Neuronal stem cell (in vitro differentiated cells): ENCODE measurements at regions not wholly inside any gene's neighbourhood (a gene's known extent, or its start where the extent isn't known, plus 50 kb on each side); places are given as distances from the start of the nearest gene placed in this dataset.

Experiments
- DNase-seq: peaks from one replicate; pipeline ENCODE4 v3.0.0-alpha.2; 2013; ENCODE audit warnings: low spot score
- H2AFZ ChIP-seq: one replicate; pipeline ENCODE4 v1.6.1; 2013; ENCODE audit warnings: mild to moderate bottlenecking, low read length, inconsistent platforms
- H2AK5ac ChIP-seq: 2 replicates; pipeline ENCODE4 v1.6.1; 2013; ENCODE audit warnings: low read depth, mild to moderate bottlenecking, inconsistent platforms, low read length, moderate library complexity, mixed read lengths
- H2BK120ac ChIP-seq: 2 replicates; pipeline ENCODE4 v1.6.1; 2013; ENCODE audit warnings: low read depth, mild to moderate bottlenecking, inconsistent platforms, low read length, moderate library complexity, mixed read lengths
- H2BK12ac ChIP-seq: one replicate; pipeline ENCODE4 v1.6.1; 2013; ENCODE audit warnings: low read length, inconsistent platforms
- H2BK15ac ChIP-seq: 2 replicates; pipeline ENCODE4 v1.6.1; 2013; ENCODE audit warnings: mild to moderate bottlenecking, low read length, inconsistent platforms, mixed read lengths
- H2BK5ac ChIP-seq: one replicate; pipeline ENCODE4 v1.6.1; 2013; ENCODE audit warnings: inconsistent platforms, mild to moderate bottlenecking, low read length, moderate library complexity
- H3K14ac ChIP-seq: one replicate; pipeline ENCODE4 v1.6.1; 2013; ENCODE audit warnings: low read length, inconsistent platforms
- H3K18ac ChIP-seq: 2 replicates; pipeline ENCODE4 v1.6.1; 2013; ENCODE audit warnings: low read length, inconsistent platforms
- H3K23ac ChIP-seq: 2 replicates; pipeline ENCODE4 v1.6.1; 2013; ENCODE audit warnings: low read depth, mild to moderate bottlenecking, mixed read lengths, low read length, inconsistent platforms; ENCODE audit not compliant: poor library complexity
- H3K27ac ChIP-seq: replicated peaks from 3 replicates; pipeline ENCODE4 v1.5.1; 2013; ENCODE audit warnings: low read length, inconsistent platforms
- H3K27me3 ChIP-seq, 3 experiments: 2 replicates each; pipeline ENCODE4 v1.6.1; 2013; ENCODE audit warnings: low read length in 3 of 3, mild to moderate bottlenecking in 2 of 3, inconsistent platforms in 1 of 3, low read depth in 1 of 3, mixed read lengths in 1 of 3, moderate library complexity in 1 of 3; ENCODE audit not compliant: control insufficient read depth in 3 of 3, insufficient read depth in 3 of 3
- H3K36me3 ChIP-seq, 2 donors: replicated peaks in 1 of 2; 2 replicates each; pipeline ENCODE4 v1.6.1; 2013; ENCODE audit warnings: low read length in 2 of 2; ENCODE audit not compliant: control insufficient read depth in 2 of 2, insufficient read depth in 2 of 2
- H3K4ac ChIP-seq: 2 replicates; pipeline ENCODE4 v1.6.1; 2013; ENCODE audit warnings: inconsistent platforms, mild to moderate bottlenecking, low read length, moderate library complexity
- H3K4me1 ChIP-seq, 2 donors: 1 replicate in 1 of 2; 2 replicates in 1 of 2; pipeline ENCODE4 v1.6.1; 2013; ENCODE audit warnings: low read length in 2 of 2, low read depth in 1 of 2; ENCODE audit not compliant: control insufficient read depth in 2 of 2, insufficient read depth in 1 of 2
- H3K4me2 ChIP-seq: one replicate; pipeline ENCODE4 v1.6.1; 2013; ENCODE audit warnings: mild to moderate bottlenecking, low read length, inconsistent platforms; ENCODE audit not compliant: insufficient read depth, poor library complexity, severe bottlenecking
- H3K4me3 ChIP-seq, 2 donors: 2 replicates each; pipeline ENCODE4 v1.5.1; 2013; ENCODE audit warnings: low read length in 2 of 2, mild to moderate bottlenecking in 2 of 2, inconsistent platforms in 1 of 2, moderate library complexity in 1 of 2
- H3K79me1 ChIP-seq: one replicate; pipeline ENCODE4 v1.6.1; 2013; ENCODE audit warnings: low read depth, mild to moderate bottlenecking, inconsistent platforms, low read length, moderate library complexity
- H3K9ac ChIP-seq: one replicate; pipeline ENCODE4 v1.6.1; 2013; ENCODE audit warnings: mild to moderate bottlenecking, low read depth, low read length, inconsistent platforms; ENCODE audit not compliant: poor library complexity
- H3K9me3 ChIP-seq, 2 donors: replicated peaks in 1 of 2; 2 replicates each; pipeline versions ENCODE3 to v1.6.1; 2013; ENCODE audit warnings: low read length in 2 of 2, mild to moderate bottlenecking in 2 of 2, inconsistent platforms in 1 of 2, low read depth in 1 of 2, mixed read lengths in 1 of 2, moderate library complexity in 1 of 2; ENCODE audit not compliant: control insufficient read depth in 2 of 2, insufficient read depth in 1 of 2
- H4K8ac ChIP-seq: one replicate; pipeline ENCODE4 v1.6.1; 2013; ENCODE audit warnings: low read depth, mild to moderate bottlenecking, inconsistent platforms, low read length, moderate library complexity
- H4K91ac ChIP-seq: one replicate; pipeline ENCODE4 v1.6.1; 2013; ENCODE audit warnings: low read length, low read depth, mild to moderate bottlenecking, inconsistent platforms; ENCODE audit not compliant: poor library complexity
- WGBS, 2 donors: extraction: QIAGEN DNeasy Blood & Tissue Kit; methylation state at CpG; one replicate each; pipeline ENCODE4 v1.1.7; 2013; ENCODE audit warnings: missing lambda C conversion rate in 2 of 2, mixed read lengths in 1 of 2; ENCODE audit not compliant: insufficient read length in 2 of 2, insufficient replicate concordance in 1 of 2; ENCODE audit errors: extremely low coverage in 2 of 2; 5-methylcytosine and 5-hydroxymethylcytosine counted together

GRCh38 chr6:153644000-153644399 is 395.0 kb upstream of the OPRM1 start:
- H3K4me2 ChIP-seq, result no peak overlapping the region
- no CpG with 5 or more reads among the region's 1 CpG for WGBS, 2 donors
- no peak overlapping the region for H2BK5ac ChIP-seq

GRCh38 chr6:153634416-153634815 is 404.6 kb upstream of the OPRM1 start:
- Histone ChIP-seq H2BK12ac (no peak overlapping the region), H3K18ac (no peak overlapping the region), H2AK5ac (no peak overlapping the region), H2AFZ (no peak overlapping the region), H3K4me2 (no peak overlapping the region), H3K36me3 (no peaks in the 10 kb centered on the region), H4K8ac (no peak overlapping the region), H3K4ac (no peak overlapping the region), H3K9me3 (no peaks in the 10 kb centered on the region), H3K4me1 (no peaks in the 10 kb centered on the region), H3K27ac (no peak overlapping the region), H3K9ac (no peak overlapping the region), H4K91ac (no peak overlapping the region), H3K79me1 (no peaks in the 10 kb centered on the region), H2BK120ac (no peak overlapping the region), H3K27me3 (no peaks in the 10 kb centered on the region), H3K14ac (no peak overlapping the region), H2BK15ac (no peak overlapping the region), H3K23ac (no peak overlapping the region), H3K4me3 (no peak overlapping the region), H2BK5ac (no peak overlapping the region)
- no peak for DNase-seq

More at GRCh38 chr6:153644000-153644399, 395.0 kb upstream of the OPRM1 start:
- no peak overlapping the region for H3K4ac ChIP-seq
- H3K14ac ChIP-seq, result no peak overlapping the region
- no peak overlapping the region for H2BK12ac ChIP-seq
- H2AK5ac ChIP-seq, result no peak overlapping the region
- no peak overlapping the region for H2BK15ac ChIP-seq
- H3K27ac ChIP-seq, result no peak overlapping the region
- H3K23ac ChIP-seq, result no peak overlapping the region
- H3K79me1 ChIP-seq, result no peaks in the 10 kb centered on the region
- no peak for DNase-seq
- no peak overlapping the region for H3K9ac ChIP-seq
- no peak overlapping the region for H3K18ac ChIP-seq
- no peaks in the 10 kb centered on the region for H3K4me1 ChIP-seq
- no peak overlapping the region for H3K4me3 ChIP-seq
- no peaks in the 10 kb centered on the region for H3K27me3 ChIP-seq
- no peaks in the 10 kb centered on the region for H3K9me3 ChIP-seq
- no peak overlapping the region for H2BK120ac ChIP-seq
- no peak overlapping the region for H4K91ac ChIP-seq
- no peaks in the 10 kb centered on the region for H3K36me3 ChIP-seq
- no peak overlapping the region for H4K8ac ChIP-seq
- H2AFZ ChIP-seq, result no peak overlapping the region

- H2BK120ac ChIP-seq, result no peak overlapping the region
- no CpG with 5 or more reads among the region's 3 CpGs for WGBS, 2 donors
- H3K23ac ChIP-seq, result no peak overlapping the region
- no peak overlapping the region for H3K9ac ChIP-seq
- H2BK5ac ChIP-seq, result no peak overlapping the region
- H2AK5ac ChIP-seq, result no peak overlapping the region
- H3K4me1 ChIP-seq, result peaks cover 0 to 4% of the 10 kb centered on the region in 2 donors
- no peak overlapping the region for H3K18ac ChIP-seq
- H3K79me1 ChIP-seq, result no peaks in the 10 kb centered on the region
- H3K4me2 ChIP-seq, result no peak overlapping the region
- H3K4me3 ChIP-seq, result no peak overlapping the region
- H3K36me3 ChIP-seq, result no peaks in the 10 kb centered on the region
- no peak overlapping the region for H3K4ac ChIP-seq
- peak; percentile 3 for DNase-seq
- no peak overlapping the region for H4K8ac ChIP-seq
- no peak overlapping the region for H3K14ac ChIP-seq
- H2BK12ac ChIP-seq, result no peak overlapping the region
- no peak overlapping the region for H2AFZ ChIP-seq
- H4K91ac ChIP-seq, result no peak overlapping the region
- H3K27ac ChIP-seq, result no peak overlapping the region
- no peaks in the 10 kb centered on the region for H3K27me3 ChIP-seq
- H2BK15ac ChIP-seq, result no peak overlapping the region
- no peaks in the 10 kb centered on the region for H3K9me3 ChIP-seq
Measured at GRCh38 chr6:153625089-153625488, 414.0 kb upstream of the OPRM1 start.

GRCh38 chr6:153624528-153624927 is 414.5 kb upstream of the OPRM1 start:
- Histone ChIP-seq H2AFZ (no peak overlapping the region), H3K36me3 (no peaks in the 10 kb centered on the region), H3K4me1 (peaks cover 0 to 4% of the 10 kb centered on the region in 2 donors), H2AK5ac (no peak overlapping the region), H3K9me3 (no peaks in the 10 kb centered on the region), H3K18ac (no peak overlapping the region), H3K79me1 (no peaks in the 10 kb centered on the region), H3K23ac (no peak overlapping the region), H2BK15ac (no peak overlapping the region), H2BK5ac (no peak overlapping the region), H3K9ac (no peak overlapping the region), H3K27ac (no peak overlapping the region), H3K4me2 (no peak overlapping the region), H2BK120ac (no peak overlapping the region), H3K4me3 (no peak overlapping the region), H2BK12ac (no peak overlapping the region), H3K4ac (no peak overlapping the region), H4K8ac (no peak overlapping the region), H4K91ac (no peak overlapping the region), H3K14ac (no peak overlapping the region), H3K27me3 (no peaks in the 10 kb centered on the region)
- no CpG with 5 or more reads among the region's 1 CpG for WGBS, 2 donors
- no peak for DNase-seq
